Panc1 (cell line): ENCODE measurements at regions not wholly inside any gene's neighbourhood (a gene's known extent, or its start where the extent isn't known, plus 50 kb on each side); places are given as distances from the start of the nearest gene placed in this dataset.

ENCODE experiments used
- CTCF ChIP-seq: fragments of 450-650 bp; IDR thresholded peaks from 2 replicates; pipeline ENCODE4 v1.5.1; 2017; ENCODE audit warnings: mild to moderate bottlenecking
- POLR2AphosphoS5 ChIP-seq: IDR thresholded peaks from 2 replicates; pipeline ENCODE4 v1.6.1; 2012; ENCODE audit warnings: mild to moderate bottlenecking, low read depth, low read length, moderate library complexity
- REST ChIP-seq, 2 experiments: IDR thresholded peaks; 2 replicates each; pipeline ENCODE4 v1.6.1; 2011 to 2012; ENCODE audit warnings: low read depth in 2 of 2, control low read depth in 1 of 2, low read length in 1 of 2, mild to moderate bottlenecking in 1 of 2, moderate library complexity in 1 of 2; ENCODE audit not compliant: insufficient read depth in 1 of 2

- TF ChIP-seq CTCF, result no peak
- no peak for TF ChIP-seq POLR2AphosphoS5
- no peak for TF ChIP-seq REST (IDR thresholded peaks at IDR 0.05; ENCODE audit: insufficient read depth in 1 of 2, low read depth in 2 of 2, low read length in 1 of 2)
Measured at GRCh38 chr14:48914382-48914781, 671.8 kb downstream of the RPS29 start.
